H9 (cell line): ENCODE measurements at regions not wholly inside any gene's neighbourhood (a gene's known extent, or its start where the extent isn't known, plus 50 kb on each side); places are given as distances from the start of the nearest gene placed in this dataset.

Source experiments
- DNase-seq: peaks from one replicate; pipeline ENCODE4 v3.0.0-alpha.2; 2017
- H2AFZ ChIP-seq: one replicate; pipeline ENCODE4 v1.6.1; 2013; ENCODE audit warnings: mild to moderate bottlenecking, low read length, control low read depth, moderate library complexity
- H2AK5ac ChIP-seq: 2 replicates; pipeline ENCODE4 v1.6.1; 2013; ENCODE audit warnings: low read length, control low read depth, mixed read lengths; ENCODE audit not compliant: insufficient read length
- H2BK120ac ChIP-seq: one replicate; pipeline ENCODE4 v1.6.1; 2013; ENCODE audit warnings: low read depth, mild to moderate bottlenecking, low read length, control low read depth, inconsistent platforms; ENCODE audit not compliant: poor library complexity, severe bottlenecking
- H2BK12ac ChIP-seq: 2 replicates; pipeline ENCODE4 v1.6.1; 2013; ENCODE audit warnings: low read length, control low read depth, mixed read lengths, low read depth; ENCODE audit not compliant: insufficient read length
- H2BK15ac ChIP-seq: 2 replicates; pipeline ENCODE4 v1.6.1; 2013; ENCODE audit warnings: low read depth, low read length, control low read depth
- H2BK20ac ChIP-seq: one replicate; pipeline ENCODE4 v1.6.1; 2013; ENCODE audit warnings: low read depth, mild to moderate bottlenecking, low read length, control low read depth, inconsistent platforms; ENCODE audit not compliant: poor library complexity, severe bottlenecking
- H2BK5ac ChIP-seq: 2 replicates; pipeline ENCODE4 v1.6.1; 2013; ENCODE audit warnings: low read length, control low read depth, mixed read lengths; ENCODE audit not compliant: insufficient read length
- H3K14ac ChIP-seq: 2 replicates; pipeline ENCODE4 v1.6.1; 2013; ENCODE audit warnings: low read length, control low read depth; ENCODE audit not compliant: insufficient read depth
- H3K18ac ChIP-seq: 2 replicates; pipeline ENCODE4 v1.6.1; 2013; ENCODE audit warnings: low read depth, mild to moderate bottlenecking, mixed read lengths, low read length, control low read depth; ENCODE audit not compliant: insufficient read length
- H3K23ac ChIP-seq: 2 replicates; pipeline ENCODE4 v1.6.1; 2013; ENCODE audit warnings: low read length, control low read depth, mixed read lengths, low read depth; ENCODE audit not compliant: insufficient read length
- H3K23me2 ChIP-seq: 2 replicates; pipeline ENCODE4 v1.6.1; 2013; ENCODE audit warnings: low read depth, mild to moderate bottlenecking, mixed read lengths, low read length, control low read depth; ENCODE audit not compliant: insufficient read length, poor library complexity, severe bottlenecking
- H3K27ac ChIP-seq: 2 replicates; pipeline ENCODE4 v1.5.1; 2013; ENCODE audit warnings: low read length, control low read depth, mixed read lengths, low read depth; ENCODE audit not compliant: insufficient read length
- H3K27me3 ChIP-seq: 2 replicates; pipeline ENCODE4 v1.6.1; 2013; ENCODE audit warnings: low read length, control low read depth, inconsistent platforms; ENCODE audit not compliant: insufficient read depth
- H3K4ac ChIP-seq: 2 replicates; pipeline ENCODE4 v1.6.1; 2013; ENCODE audit warnings: low read depth, mild to moderate bottlenecking, control low read depth, inconsistent platforms, low read length, moderate library complexity
- H3K4me1 ChIP-seq: 2 replicates; pipeline ENCODE4 v1.6.1; 2013; ENCODE audit warnings: low read length, control low read depth, inconsistent platforms; ENCODE audit not compliant: insufficient read depth
- H3K4me2 ChIP-seq: 2 replicates; pipeline ENCODE4 v1.6.1; 2013; ENCODE audit warnings: low read length, control low read depth, mixed read lengths; ENCODE audit not compliant: insufficient read length, insufficient read depth
- H3K56ac ChIP-seq: 2 replicates; pipeline ENCODE4 v1.6.1; 2013; ENCODE audit warnings: low read depth, mild to moderate bottlenecking, mixed read lengths, low read length, control low read depth; ENCODE audit not compliant: insufficient read length
- H3K79me1 ChIP-seq: 2 replicates; pipeline ENCODE4 v1.6.1; 2013; ENCODE audit warnings: low read depth, mild to moderate bottlenecking, moderate library complexity, low read length, control low read depth, inconsistent platforms; ENCODE audit not compliant: insufficient read depth, poor library complexity, severe bottlenecking
- H3K79me2 ChIP-seq: 2 replicates; pipeline ENCODE4 v1.6.1; 2013; ENCODE audit warnings: low read length, control low read depth, inconsistent platforms; ENCODE audit not compliant: insufficient read depth
- H3K9ac ChIP-seq: 2 replicates; pipeline ENCODE4 v1.6.1; 2013; ENCODE audit warnings: low read length, control low read depth, mixed read lengths; ENCODE audit not compliant: insufficient read length; ENCODE audit errors: extremely low read depth
- H3K9me3 ChIP-seq: one replicate; pipeline ENCODE4 v1.6.1; 2013; ENCODE audit warnings: low read depth, low read length, inconsistent platforms; ENCODE audit not compliant: control insufficient read depth
- H3T11ph ChIP-seq: one replicate; pipeline ENCODE4 v1.6.1; 2013; ENCODE audit warnings: mild to moderate bottlenecking, low read length, control low read depth, inconsistent platforms
- H4K20me1 ChIP-seq: one replicate; pipeline ENCODE4 v1.6.1; 2013; ENCODE audit not compliant: control insufficient read depth, insufficient read length, insufficient read depth
- H4K5ac ChIP-seq: 2 replicates; pipeline ENCODE4 v1.6.1; 2013; ENCODE audit warnings: low read depth, mild to moderate bottlenecking, mixed read lengths, low read length, control low read depth; ENCODE audit not compliant: insufficient read length
- H4K8ac ChIP-seq: replicated peaks from 2 replicates; pipeline ENCODE4 v1.6.1; 2013; ENCODE audit warnings: low read length, control low read depth, mixed read lengths, low read depth; ENCODE audit not compliant: insufficient read length
- H4K91ac ChIP-seq: 2 replicates; pipeline ENCODE4 v1.6.1; 2013; ENCODE audit warnings: low read depth, mild to moderate bottlenecking, moderate library complexity, mixed read lengths, low read length, control low read depth; ENCODE audit not compliant: insufficient read length
- H3K27ac Mint-ChIP-seq, 3 experiments: 2 replicates in 2 of 3; 3 replicates in 1 of 3; pipeline ENCODE4 v1.8.0; 2020 to 2021; ENCODE audit warnings: mixed read lengths in 3 of 3, mild to moderate bottlenecking in 1 of 3, moderate library complexity in 1 of 3
- H3K27me3 Mint-ChIP-seq: 2 replicates; pipeline ENCODE4 v1.8.0; 2021; ENCODE audit warnings: low read depth, mild to moderate bottlenecking, moderate library complexity, mixed read lengths
- H3K36me3 Mint-ChIP-seq, 3 experiments: 2 replicates in 2 of 3; 3 replicates in 1 of 3; pipeline ENCODE4 v1.8.0; 2020 to 2021; ENCODE audit warnings: low read depth in 3 of 3, mixed read lengths in 3 of 3; ENCODE audit not compliant: insufficient read depth in 1 of 3
- H3K4me1 Mint-ChIP-seq, 2 experiments: 2 replicates each; pipeline ENCODE4 v1.8.0; 2020; ENCODE audit warnings: mixed read lengths in 2 of 2
- H3K4me3 Mint-ChIP-seq, 2 experiments: 2 replicates in 1 of 2; 3 replicates in 1 of 2; pipeline ENCODE4 v1.8.0; 2020 to 2021; ENCODE audit warnings: mild to moderate bottlenecking in 2 of 2, mixed read lengths in 2 of 2, moderate library complexity in 1 of 2
- H3K9me3 Mint-ChIP-seq, 2 experiments: 2 replicates in 1 of 2; 3 replicates in 1 of 2; pipeline ENCODE4 v1.8.0; 2020; ENCODE audit warnings: mild to moderate bottlenecking in 2 of 2, mixed read lengths in 2 of 2, moderate library complexity in 1 of 2
- WGBS: extraction: QIAGEN DNeasy Blood & Tissue Kit; methylation state at CpG from one replicate; pipeline ENCODE4 v1.1.7; 2013; ENCODE audit warnings: missing lambda C conversion rate, low lambda C conversion rate, mixed read lengths; ENCODE audit not compliant: insufficient read length; ENCODE audit errors: extremely low coverage; 5-methylcytosine and 5-hydroxymethylcytosine counted together
- TF ChIP-seq, protein P1 (sequence below): fragments of 200-600 bp; sonication (generic); conservative IDR thresholded peaks from 3 replicates; pipeline ENCODE4 v1.8.0; 2021; ENCODE audit warnings: antibody characterized with exemption, mild to moderate bottlenecking

DNA sequence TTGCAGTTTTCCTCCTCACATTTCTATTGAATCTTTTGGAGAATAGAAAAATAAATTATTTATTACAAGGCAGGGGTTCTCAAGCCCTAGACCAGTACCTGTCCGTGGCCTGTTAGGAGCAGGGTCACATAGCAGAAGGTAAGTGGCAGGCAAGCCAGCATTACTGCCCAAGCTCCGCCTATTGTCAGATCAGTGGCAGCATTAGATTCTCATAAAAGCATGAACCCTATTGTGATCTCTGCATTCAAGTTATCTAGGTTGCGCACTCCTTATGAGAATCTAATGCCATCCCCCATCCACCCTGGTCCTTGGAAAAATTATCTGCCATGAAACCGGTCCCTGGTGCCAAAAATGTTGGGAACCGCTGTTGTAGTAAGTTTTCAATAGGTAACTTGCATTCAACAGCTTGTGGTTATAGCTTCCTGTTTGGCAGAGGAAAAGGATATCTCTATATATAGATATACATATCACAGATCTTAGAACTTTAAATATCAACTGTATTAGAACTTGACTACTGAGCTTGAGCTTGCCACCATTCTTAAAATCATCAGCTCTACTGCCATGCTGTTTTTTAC lies 165.1 kb downstream of the AHR start:
- H2BK120ac ChIP-seq: no peak overlapping the region
- H2AFZ ChIP-seq: no peak overlapping the region
- WGBS: no CpG with 5 or more reads among the region's 5 CpGs
- no peak overlapping the region for H4K8ac ChIP-seq
- Mint-ChIP-seq H3K4me3 (no peak overlapping the region), H3K27ac (no peak overlapping the region), H3K9me3 (peaks cover 9 to 20% of the 10 kb centered on the region in 2 experiments), H3K27me3 (no peaks in the 10 kb centered on the region), H3K4me1 (peaks cover 13 to 17% of the 10 kb centered on the region in 2 experiments), H3K36me3 (peaks cover 10 to 26% (median 16%) of the 10 kb centered on the region in 3 experiments; a peak in 6 of 7 replicates)
- no peaks in the 10 kb centered on the region for H4K20me1 ChIP-seq
- H3K23ac ChIP-seq: no peak overlapping the region
- TF ChIP-seq, protein P1, sequence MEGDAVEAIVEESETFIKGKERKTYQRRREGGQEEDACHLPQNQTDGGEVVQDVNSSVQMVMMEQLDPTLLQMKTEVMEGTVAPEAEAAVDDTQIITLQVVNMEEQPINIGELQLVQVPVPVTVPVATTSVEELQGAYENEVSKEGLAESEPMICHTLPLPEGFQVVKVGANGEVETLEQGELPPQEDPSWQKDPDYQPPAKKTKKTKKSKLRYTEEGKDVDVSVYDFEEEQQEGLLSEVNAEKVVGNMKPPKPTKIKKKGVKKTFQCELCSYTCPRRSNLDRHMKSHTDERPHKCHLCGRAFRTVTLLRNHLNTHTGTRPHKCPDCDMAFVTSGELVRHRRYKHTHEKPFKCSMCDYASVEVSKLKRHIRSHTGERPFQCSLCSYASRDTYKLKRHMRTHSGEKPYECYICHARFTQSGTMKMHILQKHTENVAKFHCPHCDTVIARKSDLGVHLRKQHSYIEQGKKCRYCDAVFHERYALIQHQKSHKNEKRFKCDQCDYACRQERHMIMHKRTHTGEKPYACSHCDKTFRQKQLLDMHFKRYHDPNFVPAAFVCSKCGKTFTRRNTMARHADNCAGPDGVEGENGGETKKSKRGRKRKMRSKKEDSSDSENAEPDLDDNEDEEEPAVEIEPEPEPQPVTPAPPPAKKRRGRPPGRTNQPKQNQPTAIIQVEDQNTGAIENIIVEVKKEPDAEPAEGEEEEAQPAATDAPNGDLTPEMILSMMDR: no peak
- no peak overlapping the region for H2BK12ac ChIP-seq
- H2BK20ac ChIP-seq: no peak overlapping the region
- no peak overlapping the region for H3K9ac ChIP-seq
- H4K91ac ChIP-seq: no peak overlapping the region
- no peak overlapping the region for H3K56ac ChIP-seq
- no peaks in the 10 kb centered on the region for H3K27me3 ChIP-seq
- no peak overlapping the region for H3K4ac ChIP-seq
- no peaks in the 10 kb centered on the region for H3K4me1 ChIP-seq
- no peak overlapping the region for H3K27ac ChIP-seq
- H4K5ac ChIP-seq: no peak overlapping the region
- no peak overlapping the region for H3K14ac ChIP-seq
- no peaks in the 10 kb centered on the region for H3K79me1 ChIP-seq
- H2BK15ac ChIP-seq: no peak overlapping the region
- H3K18ac ChIP-seq: no peak overlapping the region
- no peak overlapping the region for H3T11ph ChIP-seq
- no peaks in the 10 kb centered on the region for H3K9me3 ChIP-seq
- H2BK5ac ChIP-seq: no peak overlapping the region
- no peak overlapping the region for H2AK5ac ChIP-seq
- no peak for DNase-seq
- H3K79me2 ChIP-seq: no peaks in the 10 kb centered on the region
- H3K23me2 ChIP-seq: no peaks in the 10 kb centered on the region
- H3K4me2 ChIP-seq: no peak overlapping the region
